NCI-H1417 (cell line): ENCODE measurements at regions not wholly inside any gene's neighbourhood (a gene's known extent, or its start where the extent isn't known, plus 50 kb on each side); places are given as distances from the start of the nearest gene placed in this dataset.
"Not testable (repeated sequence)": the region's sequence is repeated elsewhere in the genome, so short reads cannot be mapped to it uniquely, and the experiment has no call there.

ENCODE experiments used
- DNase-seq, 3 experiments: peaks; one replicate each; lab custom pipeline; 2025; lab: John Stamatoyannopoulos, UW

DNA sequence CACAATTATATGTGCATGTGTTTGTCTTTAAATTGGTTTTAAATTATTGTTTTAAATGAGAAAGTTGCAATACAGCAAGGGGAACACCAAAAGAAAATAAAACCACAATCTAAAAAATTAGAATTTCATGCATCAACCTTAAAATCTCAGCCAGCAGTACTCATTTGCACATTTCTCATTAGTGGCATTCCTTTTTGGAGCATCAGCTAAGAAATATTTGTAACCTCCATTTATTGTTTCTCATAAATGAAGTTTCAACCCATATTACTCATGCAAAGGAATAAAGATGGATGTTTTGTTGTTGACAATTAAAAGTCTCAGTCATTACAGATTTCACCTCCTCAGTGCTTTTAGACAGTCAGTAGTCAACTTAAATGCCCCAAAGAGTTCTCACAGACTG is 160.1 kb downstream of the TBX15 start:
- DNase-seq = no peak

GRCh38 chr1:118827636-118828035 is 160.5 kb downstream of the TBX15 start:
- DNase-seq = peak in 1 of 3 experiments; percentile 39

- no peak for DNase-seq
These were observed 160.9 kb downstream of the TBX15 start for GRCh38 chr1:118827207-118827606.

GRCh38 chr1:118826669-118827068 is 161.5 kb downstream of the TBX15 start:
- DNase-seq = no peak

GRCh38 chr1:118825619-118826018 is 162.5 kb downstream of the TBX15 start:
- no peak for DNase-seq

DNA sequence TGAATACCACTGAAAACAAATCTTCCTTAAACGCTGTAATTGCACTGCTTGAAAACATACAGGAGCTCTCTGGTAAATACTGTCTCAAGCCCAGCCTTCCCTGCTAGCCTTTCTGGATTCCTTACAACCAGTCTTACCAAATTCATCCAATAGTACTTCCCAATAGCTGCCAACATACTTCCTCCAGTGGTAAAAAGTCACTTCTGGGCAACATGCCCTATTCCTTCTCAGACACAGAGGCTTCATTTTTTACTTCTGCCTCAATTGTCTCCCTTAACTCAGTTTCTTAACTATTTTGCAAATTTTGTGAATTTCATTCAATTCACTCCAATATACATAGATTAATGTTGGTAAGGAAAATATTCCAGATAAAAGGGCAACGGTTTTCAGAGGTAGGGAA is 166.3 kb downstream of the TBX15 start:
- DNase-seq = no peak

DNA sequence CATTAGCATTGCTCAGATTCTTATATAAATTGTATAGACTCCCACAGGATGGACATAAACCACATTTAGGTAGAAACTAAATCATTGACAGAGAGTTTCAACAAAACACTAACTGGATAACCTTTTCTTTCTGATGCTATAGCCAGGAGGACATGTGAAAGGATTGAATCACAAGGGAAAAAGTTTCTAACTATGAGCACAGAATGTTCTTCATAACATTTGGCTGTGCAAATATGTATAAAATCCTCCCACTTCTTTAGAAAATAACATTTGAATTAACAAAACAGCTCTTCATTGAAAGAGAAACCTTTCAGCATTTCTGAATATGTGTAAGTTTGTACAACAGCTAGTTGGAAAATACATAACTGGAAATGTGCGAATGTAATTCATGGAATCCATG is 167.3 kb downstream of the TBX15 start:
- no peak for DNase-seq

DNA sequence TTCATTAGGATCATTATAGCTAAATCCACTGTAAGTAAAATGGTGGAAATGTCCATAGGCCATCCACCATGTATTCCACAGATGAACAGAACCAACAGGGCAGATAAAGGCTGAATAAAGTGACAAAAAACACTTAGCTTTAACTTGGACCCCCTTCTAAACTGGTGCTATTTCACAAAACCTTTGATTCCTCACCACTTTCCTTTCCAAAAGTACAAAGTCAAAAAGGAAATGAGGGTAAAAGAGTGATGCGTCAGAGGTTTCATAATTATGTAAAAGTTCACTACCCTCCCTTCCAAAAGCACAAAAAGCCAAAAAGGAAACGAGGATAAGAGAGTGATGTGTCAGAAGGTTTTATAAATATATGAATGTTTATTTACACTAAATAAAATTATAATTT is 172.2 kb downstream of the TBX15 start:
- DNase-seq = no peak

DNA sequence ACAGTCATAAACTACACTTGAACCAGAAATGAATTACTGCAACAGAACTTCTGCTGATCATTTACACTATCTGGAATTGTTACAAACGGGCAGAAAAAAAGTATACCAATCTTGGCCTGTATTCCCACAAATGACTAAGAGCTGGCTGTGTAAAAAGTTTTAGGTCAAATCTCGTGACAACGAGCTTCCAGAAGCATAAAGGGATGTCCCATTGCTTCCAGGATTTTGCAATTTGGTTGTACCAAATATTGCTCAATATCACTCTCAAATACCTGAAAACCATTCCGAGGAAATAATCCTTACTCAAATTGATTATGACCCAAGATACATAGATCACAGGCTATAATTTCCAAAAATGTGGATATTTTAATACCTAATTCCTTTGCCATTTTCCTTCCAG is 175.6 kb downstream of the TBX15 start:
- DNase-seq = no peak

GRCh38 chr1:118811156-118811555 is 177.0 kb downstream of the TBX15 start:
- no peak for DNase-seq

DNA sequence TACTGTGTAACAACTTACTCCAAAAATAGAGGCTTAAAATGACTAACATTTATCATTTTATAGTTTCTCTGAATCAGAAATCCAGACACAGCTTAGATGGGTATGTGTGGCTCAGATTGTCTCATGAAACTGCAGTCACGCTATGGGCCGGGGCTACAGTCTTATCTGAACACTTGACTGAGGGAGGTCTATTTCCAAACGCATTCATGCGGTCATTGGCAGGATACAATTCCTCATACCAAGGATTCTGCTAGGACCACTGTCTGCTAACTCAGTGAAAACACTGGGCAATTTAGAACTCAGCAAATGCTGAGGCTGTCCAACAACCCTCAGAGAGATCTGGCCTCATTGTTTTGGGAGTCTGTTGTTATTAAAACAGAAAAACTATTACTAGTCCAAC is 178.6 kb downstream of the TBX15 start:
- DNase-seq = no peak

GRCh38 chr1:118803128-118803527 is 185.0 kb downstream of the TBX15 start:
- not testable (repeated sequence) for DNase-seq

DNA sequence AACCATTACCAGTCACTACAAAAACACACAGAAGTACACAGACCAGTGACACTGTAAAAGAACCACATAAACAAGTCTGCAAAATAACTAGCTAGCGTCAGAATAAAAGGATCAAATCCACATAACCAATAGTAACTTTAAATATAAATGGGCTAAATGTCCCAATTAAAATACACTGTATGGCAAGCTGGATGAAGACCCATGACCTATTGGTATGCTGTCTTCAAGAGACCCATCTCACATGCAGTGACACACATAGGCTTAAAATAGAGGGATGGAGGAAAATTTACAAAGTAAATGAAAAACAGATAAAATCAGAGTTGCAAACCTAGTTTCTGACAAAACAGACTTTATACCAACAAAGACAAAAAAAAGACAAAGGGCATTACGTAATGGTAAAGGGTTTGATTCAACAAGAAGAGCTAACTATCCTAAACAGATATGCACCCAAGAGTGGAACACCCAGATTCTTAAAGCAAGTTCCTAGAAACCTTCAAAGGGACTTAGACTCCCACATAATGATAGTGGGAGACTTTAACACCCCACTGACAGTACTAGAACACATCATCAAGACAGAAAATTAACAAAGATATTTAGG is 196.9 kb downstream of the TBX15 start:
- DNase-seq = no peak

DNA sequence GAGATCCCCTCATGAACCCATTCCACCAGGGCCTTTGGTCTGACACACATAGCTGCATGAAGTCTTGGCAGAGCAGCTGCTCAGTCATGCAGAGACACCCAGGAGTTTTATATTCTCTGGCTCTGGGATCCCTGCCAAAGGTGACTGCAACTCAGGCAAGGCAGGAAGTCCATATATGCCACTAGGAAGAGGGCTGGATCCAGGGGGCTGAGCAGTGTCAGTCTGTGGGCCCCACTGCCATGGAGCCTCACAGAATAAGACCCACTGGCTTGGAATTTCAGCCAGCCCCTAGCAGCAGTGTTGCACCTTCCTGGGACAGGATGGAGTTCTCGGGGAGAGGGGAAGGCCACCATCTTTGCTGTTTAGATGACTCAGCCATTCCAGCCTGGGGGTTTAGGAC is 199.7 kb downstream of the TBX15 start:
- peak in 1 of 3 experiments; percentile 14 for DNase-seq

- DNase-seq = no peak
These were observed 201.5 kb downstream of the TBX15 start for GRCh38 chr1:118786454-118787155.

- DNase-seq = peak in 1 of 3 experiments; percentile 30
These were observed 202.9 kb downstream of the TBX15 start for GRCh38 chr1:118785246-118785645.

GRCh38 chr1:118783095-118783758 is 204.9 kb downstream of the TBX15 start:
- peak; percentile 14 to 63 (median 23) for DNase-seq

DNA sequence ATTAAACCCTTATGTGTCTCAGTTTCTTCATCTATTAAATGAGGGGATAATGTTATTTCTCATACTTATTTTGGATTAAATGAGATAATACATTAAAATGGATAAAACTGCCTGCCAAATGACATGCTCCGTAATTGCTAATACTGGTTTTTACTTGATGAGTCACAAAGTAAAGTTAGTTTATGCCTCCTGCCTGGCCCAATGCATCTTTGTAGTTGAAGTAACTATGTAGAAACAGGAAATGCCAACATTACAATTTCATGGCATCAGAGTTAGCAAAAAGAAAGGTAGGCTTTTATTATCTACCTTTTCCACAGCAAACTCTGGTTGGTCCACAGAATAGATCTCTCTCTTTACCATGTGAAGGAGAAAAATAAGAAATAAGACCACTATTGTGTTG is 214.5 kb downstream of the TBX15 start:
- no peak for DNase-seq

DNA sequence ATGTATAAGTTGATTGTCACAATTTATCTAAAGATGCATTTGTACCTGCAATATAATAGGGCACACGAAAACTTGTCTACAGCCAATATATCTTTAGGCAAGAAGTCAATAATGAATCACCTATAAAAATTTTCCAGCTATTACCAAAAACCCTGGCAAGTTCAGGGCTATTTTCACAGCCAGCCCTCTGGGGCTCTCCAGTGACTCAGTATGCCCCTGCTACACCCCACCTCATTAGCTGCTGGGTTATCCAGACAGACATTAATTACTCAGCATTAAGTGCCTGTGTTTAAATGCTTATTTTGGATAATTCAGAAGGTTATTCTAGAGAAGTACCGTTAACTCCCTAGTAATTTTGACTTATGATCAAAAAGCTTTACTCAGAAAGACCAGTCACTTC is 220.2 kb downstream of the TBX15 start:
- DNase-seq = peak in 1 of 3 experiments; percentile 19

DNA sequence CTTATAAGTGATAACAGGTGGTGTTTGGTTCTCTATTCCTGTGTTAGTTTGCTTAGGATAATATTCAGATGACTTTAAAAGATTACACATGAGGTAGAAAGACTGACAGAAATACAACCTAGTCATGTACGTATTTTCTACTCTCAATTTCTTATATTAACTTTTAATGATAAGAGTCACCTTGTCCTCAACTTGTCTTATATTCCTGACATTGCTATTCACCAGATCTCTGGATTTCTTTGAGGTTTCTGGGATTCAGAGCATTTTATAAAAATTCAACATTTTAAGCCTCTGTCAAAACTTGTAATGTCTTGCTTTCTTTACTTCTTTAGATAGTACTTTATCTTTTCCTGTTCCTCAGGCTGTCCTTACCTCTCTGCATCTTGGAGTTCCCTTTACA is 234.2 kb downstream of the TBX15 start:
- DNase-seq = no peak

DNA sequence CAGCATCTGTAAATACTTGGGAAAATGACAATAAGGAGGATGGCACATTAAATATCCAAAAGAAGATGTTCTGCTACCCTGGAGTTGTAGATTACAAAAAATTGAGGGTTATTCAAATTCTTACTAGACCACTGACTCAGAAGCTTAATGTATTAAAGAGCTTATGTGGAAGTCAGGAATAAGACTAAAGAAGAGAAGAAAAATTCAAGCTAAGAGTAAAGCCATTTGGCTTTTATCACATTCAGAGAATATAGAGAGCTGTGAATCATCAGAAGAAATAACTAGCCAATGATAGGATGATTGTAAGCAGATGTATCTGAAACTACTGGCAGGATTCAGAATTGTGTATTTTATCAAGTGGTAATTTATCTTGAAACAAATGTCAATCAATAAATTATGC is 237.0 kb downstream of the TBX15 start:
- no peak for DNase-seq

DNA sequence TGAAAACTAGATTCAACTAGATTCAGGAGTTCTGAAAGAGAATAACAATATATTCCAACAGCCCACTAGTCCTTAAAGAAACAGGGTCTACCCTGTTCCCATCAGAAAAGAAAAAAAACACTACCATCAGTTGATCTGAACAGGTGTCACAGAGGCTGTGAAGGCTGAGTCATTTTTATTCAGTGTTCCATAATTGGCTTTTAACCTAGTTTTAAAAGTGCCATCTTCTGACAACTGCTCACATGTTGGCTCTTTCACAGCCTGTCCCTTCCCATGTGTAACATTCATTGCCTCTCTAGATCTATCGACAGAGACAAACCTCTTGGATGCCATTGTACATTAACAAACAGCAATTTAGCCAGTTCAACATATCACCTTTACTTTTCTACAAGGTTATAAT is 243.7 kb downstream of the TBX15 start:
- DNase-seq = no peak

- peak in 1 of 3 experiments; percentile 26 for DNase-seq
These were observed 248.6 kb downstream of the TBX15 start for GRCh38 chr1:118739501-118739900.
